ENCODE measurements at regions not wholly inside any gene's neighbourhood (a gene's known extent, or its start where the extent isn't known, plus 50 kb on each side); places are given as distances from the start of the nearest gene placed in this dataset.

DNA sequence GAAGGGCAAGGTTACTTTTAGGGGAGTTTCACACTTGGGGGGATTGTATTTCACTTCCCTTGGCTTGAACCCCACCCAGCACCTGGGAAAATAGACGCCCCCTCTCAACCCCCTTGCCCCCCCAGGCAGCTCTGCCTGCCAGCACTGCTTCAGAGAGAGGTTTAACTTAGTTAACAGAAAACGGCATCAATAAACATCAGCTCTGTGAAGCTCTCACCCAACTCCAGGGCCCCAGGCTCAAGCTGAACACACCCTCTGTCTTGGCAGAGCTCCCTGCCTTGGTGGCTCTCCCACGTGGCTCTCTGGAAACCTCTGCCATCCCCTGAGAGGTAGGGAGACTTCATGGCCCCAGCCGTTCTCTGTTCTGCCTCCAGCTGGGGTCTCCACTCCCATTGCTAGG is 244.1 kb downstream of the ACKR3 start:
- FAIRE-seq (no peak), DNase-seq (ENCODE audit: extremely low read depth in 1 of 4, low spot score in 3 of 4) (no peak), ATAC-seq (no peak)
- Histone ChIP-seq H3K9me1 (ENCODE audit: control insufficient read depth, insufficient read depth, low read length) (no peaks in the 10 kb centered on the region), H3K27ac (ENCODE audit: extremely low read depth, low read depth, low read length) (no peak overlapping the region), H3K79me2 (ENCODE audit: control insufficient read depth, insufficient read depth, low read length) (no peaks in the 10 kb centered on the region), H3K36me3 (ENCODE audit: control insufficient read depth, insufficient read depth, low read length) (no peaks in the 10 kb centered on the region), H3K4me3 (no peak overlapping the region), H3K4me1 (replicated peaks in 1 of 2; ENCODE audit: control insufficient read depth in 2 of 2, insufficient read depth in 2 of 2, low read length in 2 of 2) (no peaks in the 10 kb centered on the region), H2AFZ (ENCODE audit: low read depth, low read length) (no peak overlapping the region), H3K9ac (ENCODE audit: insufficient read depth in 1 of 2, low read depth in 2 of 2, low read length in 2 of 2) (no peak overlapping the region), H3K9me3 (replicated peaks; ENCODE audit: control insufficient read depth, insufficient read depth, low read depth, low read length) (no peaks in the 10 kb centered on the region), H4K20me1 (replicated peaks; ENCODE audit: control insufficient read depth, insufficient read depth, low read length) (no peaks in the 10 kb centered on the region), H3K27me3 (ENCODE audit: control insufficient read depth in 2 of 2, insufficient read depth in 2 of 2, low read length in 2 of 2) (no peaks in the 10 kb centered on the region; a peak in 1 of 5 replicates), H3K4me2 (ENCODE audit: insufficient read depth, low read length) (no peak overlapping the region)
- TF ChIP-seq ZC3H8 (IDR thresholded peaks at IDR 0.05) (no peak), ZNF79 (CRISPR knock-in tag; IDR thresholded peaks at IDR 0.05; ENCODE audit: low read depth) (no peak), JUN (IDR thresholded peaks at IDR 0.05; ENCODE audit: borderline replicate concordance, low read depth, low read length) (no peak), JUN (CRISPR knock-in tag; IDR thresholded peaks at IDR 0.05; ENCODE audit: borderline replicate concordance) (no peak), RBM17 (IDR thresholded peaks at IDR 0.05; ENCODE audit: borderline replicate concordance, low read depth, low read length) (no peak), ZNF324 (CRISPR knock-in tag; IDR thresholded peaks at IDR 0.05) (no peak), SMARCE1 (IDR thresholded peaks at IDR 0.05) (no peak), POLR2G (IDR thresholded peaks at IDR 0.05; ENCODE audit: low read depth, low read length) (no peak), ZNF644 (tag; IDR thresholded peaks at IDR 0.05; ENCODE audit: low read depth) (no peak), KLF1 (tag; IDR thresholded peaks at IDR 0.05) (no peak), IRF2 (CRISPR knock-in tag; IDR thresholded peaks at IDR 0.05) (no peak)
- TF ChIP-seq, protein P1, sequence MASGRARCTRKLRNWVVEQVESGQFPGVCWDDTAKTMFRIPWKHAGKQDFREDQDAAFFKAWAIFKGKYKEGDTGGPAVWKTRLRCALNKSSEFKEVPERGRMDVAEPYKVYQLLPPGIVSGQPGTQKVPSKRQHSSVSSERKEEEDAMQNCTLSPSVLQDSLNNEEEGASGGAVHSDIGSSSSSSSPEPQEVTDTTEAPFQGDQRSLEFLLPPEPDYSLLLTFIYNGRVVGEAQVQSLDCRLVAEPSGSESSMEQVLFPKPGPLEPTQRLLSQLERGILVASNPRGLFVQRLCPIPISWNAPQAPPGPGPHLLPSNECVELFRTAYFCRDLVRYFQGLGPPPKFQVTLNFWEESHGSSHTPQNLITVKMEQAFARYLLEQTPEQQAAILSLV (tag; IDR thresholded peaks at IDR 0.05) = no peak
- TF ChIP-seq, protein P2, sequence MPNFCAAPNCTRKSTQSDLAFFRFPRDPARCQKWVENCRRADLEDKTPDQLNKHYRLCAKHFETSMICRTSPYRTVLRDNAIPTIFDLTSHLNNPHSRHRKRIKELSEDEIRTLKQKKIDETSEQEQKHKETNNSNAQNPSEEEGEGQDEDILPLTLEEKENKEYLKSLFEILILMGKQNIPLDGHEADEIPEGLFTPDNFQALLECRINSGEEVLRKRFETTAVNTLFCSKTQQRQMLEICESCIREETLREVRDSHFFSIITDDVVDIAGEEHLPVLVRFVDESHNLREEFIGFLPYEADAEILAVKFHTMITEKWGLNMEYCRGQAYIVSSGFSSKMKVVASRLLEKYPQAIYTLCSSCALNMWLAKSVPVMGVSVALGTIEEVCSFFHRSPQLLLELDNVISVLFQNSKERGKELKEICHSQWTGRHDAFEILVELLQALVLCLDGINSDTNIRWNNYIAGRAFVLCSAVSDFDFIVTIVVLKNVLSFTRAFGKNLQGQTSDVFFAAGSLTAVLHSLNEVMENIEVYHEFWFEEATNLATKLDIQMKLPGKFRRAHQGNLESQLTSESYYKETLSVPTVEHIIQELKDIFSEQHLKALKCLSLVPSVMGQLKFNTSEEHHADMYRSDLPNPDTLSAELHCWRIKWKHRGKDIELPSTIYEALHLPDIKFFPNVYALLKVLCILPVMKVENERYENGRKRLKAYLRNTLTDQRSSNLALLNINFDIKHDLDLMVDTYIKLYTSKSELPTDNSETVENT (CRISPR knock-in tag; IDR thresholded peaks at IDR 0.05) = no peak
- intact Hi-C loops (cut with micrococcal nuclease) (no loop called here), in situ Hi-C loops (cut with MboI) (no loop called here)
- no TSS peak for BruUV-seq (replicated peaks)
- ChIA-PET POLR2A (no interaction called here), CTCF (ENCODE audit: low intra/inter-chr PET ratio) (no interaction called here)
- 0% methylated on average over 2 of the region's 4 CpGs for WGBS (ENCODE audit: insufficient coverage, low coverage, missing lambda C conversion rate)

All from K562 (cell line).